HEK293 (cell line): ENCODE measurements at regions not wholly inside any gene's neighbourhood (a gene's known extent, or its start where the extent isn't known, plus 50 kb on each side); places are given as distances from the start of the nearest gene placed in this dataset.

Source experiments
- ZNF114 ChIP-seq: fragments of 450-650 bp; formaldehyde crosslinking; IDR thresholded peaks from 2 replicates; pipeline ENCODE4 v1.5.0; 2017; ENCODE audit warnings: missing biosample characterization, missing genetic modification characterization
- TF ChIP-seq, protein P1 (sequence below): fragments of 450-650 bp; formaldehyde crosslinking; IDR thresholded peaks from 2 replicates; pipeline ENCODE4 v1.5.1; 2016; ENCODE audit warnings: missing biosample characterization, missing genetic modification characterization

- no peak for TF ChIP-seq ZNF114 (tag by site-specific recombination)
- TF ChIP-seq, protein P1, sequence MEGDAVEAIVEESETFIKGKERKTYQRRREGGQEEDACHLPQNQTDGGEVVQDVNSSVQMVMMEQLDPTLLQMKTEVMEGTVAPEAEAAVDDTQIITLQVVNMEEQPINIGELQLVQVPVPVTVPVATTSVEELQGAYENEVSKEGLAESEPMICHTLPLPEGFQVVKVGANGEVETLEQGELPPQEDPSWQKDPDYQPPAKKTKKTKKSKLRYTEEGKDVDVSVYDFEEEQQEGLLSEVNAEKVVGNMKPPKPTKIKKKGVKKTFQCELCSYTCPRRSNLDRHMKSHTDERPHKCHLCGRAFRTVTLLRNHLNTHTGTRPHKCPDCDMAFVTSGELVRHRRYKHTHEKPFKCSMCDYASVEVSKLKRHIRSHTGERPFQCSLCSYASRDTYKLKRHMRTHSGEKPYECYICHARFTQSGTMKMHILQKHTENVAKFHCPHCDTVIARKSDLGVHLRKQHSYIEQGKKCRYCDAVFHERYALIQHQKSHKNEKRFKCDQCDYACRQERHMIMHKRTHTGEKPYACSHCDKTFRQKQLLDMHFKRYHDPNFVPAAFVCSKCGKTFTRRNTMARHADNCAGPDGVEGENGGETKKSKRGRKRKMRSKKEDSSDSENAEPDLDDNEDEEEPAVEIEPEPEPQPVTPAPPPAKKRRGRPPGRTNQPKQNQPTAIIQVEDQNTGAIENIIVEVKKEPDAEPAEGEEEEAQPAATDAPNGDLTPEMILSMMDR (tag by site-specific recombination) = no peak
Observed at GRCh38 chr13:75935805-75936204, 299.7 kb downstream of the LMO7 start.
